Breast epithelium (tissue), 4 donors: ENCODE measurements at regions not wholly inside any gene's neighbourhood (a gene's known extent, or its start where the extent isn't known, plus 50 kb on each side); places are given as distances from the start of the nearest gene placed in this dataset.

ENCODE experiments used
- DNase-seq, 2 donors: peaks; one replicate each; pipeline ENCODE4 v3.0.0-alpha.2; 2019; ENCODE audit warnings: low spot score in 2 of 2
- H3K27ac ChIP-seq, 2 donors: fragments of 200-600 bp; sonication (generic) in 1 of 2; one replicate each; pipeline ENCODE4 v1.5.1; 2016 to 2019; ENCODE audit warnings: mild to moderate bottlenecking in 1 of 2
- H3K27me3 ChIP-seq, 2 donors: fragments of 200-600 bp; sonication (generic) in 1 of 2; one replicate each; pipeline versions ENCODE4 v1.5.1 to v1.6.0; 2017 to 2019; ENCODE audit warnings: control low read depth in 1 of 2, mild to moderate bottlenecking in 1 of 2
- H3K36me3 ChIP-seq: fragments of 200-600 bp; one replicate; pipeline ENCODE4 v1.5.1; 2019
- H3K4me1 ChIP-seq, 2 donors: fragments of 200-600 bp; sonication (generic); one replicate each; pipeline ENCODE4 v1.5.1; 2016 to 2019; ENCODE audit warnings: control low read depth in 1 of 2
- H3K4me3 ChIP-seq, 3 donors: fragments of 200-600 bp; sonication (generic); 1 replicate in 2 of 3; 2 replicates in 1 of 3; pipeline ENCODE4 v1.5.1; 2016 to 2019; ENCODE audit warnings: mild to moderate bottlenecking in 3 of 3, moderate library complexity in 2 of 3
- H3K9me3 ChIP-seq, 2 donors: fragments of 200-600 bp; sonication (generic) in 1 of 2; one replicate each; pipeline ENCODE4 v1.5.1; 2016 to 2019; ENCODE audit warnings: control low read depth in 1 of 2
- POLR2A ChIP-seq: fragments of 450-650 bp; IDR thresholded peaks from one replicate; pipeline ENCODE4 v1.6.1; 2016; ENCODE audit warnings: antibody characterized with exemption, mild to moderate bottlenecking, moderate library complexity
- POLR2AphosphoS5 ChIP-seq, 3 donors: sonication (generic); formaldehyde crosslinking; IDR thresholded peaks; one replicate each; pipeline ENCODE4 v1.6.1; 2017; ENCODE audit warnings: antibody characterized with exemption in 3 of 3
- intact Hi-C: fragments of 100-400 bp; cut with DNase I; formaldehyde crosslinking; loops from one replicate; pipeline ENCODE4 v1.15.1; 2023; ENCODE audit warnings: low total_unique reads
- TF ChIP-seq, protein P1 (sequence below), 3 donors: fragments of 450-650 bp; IDR thresholded peaks; one replicate each; pipeline ENCODE4 v1.5.1; 2016 to 2017; ENCODE audit warnings: antibody characterized with exemption in 3 of 3, mild to moderate bottlenecking in 3 of 3, moderate library complexity in 3 of 3

DNA sequence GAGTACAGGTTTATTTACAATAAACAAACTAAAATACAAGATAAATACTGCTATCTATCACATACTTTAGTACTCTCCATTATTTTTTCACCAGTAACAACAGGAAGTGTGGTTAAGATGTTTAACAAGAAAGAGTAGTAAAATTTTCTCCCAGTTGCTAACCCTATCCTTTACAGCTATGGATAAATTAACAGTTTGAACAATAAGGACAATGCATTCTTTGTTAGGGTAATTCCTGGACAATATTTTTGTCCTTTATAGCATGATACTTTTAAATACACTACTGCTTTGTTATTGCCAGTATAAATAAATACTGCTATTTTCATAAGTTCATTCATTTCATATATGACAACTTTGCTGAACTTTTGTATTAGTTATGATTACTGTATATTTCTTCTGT is 630.2 kb upstream of the ATXN8OS start:
- H3K27ac ChIP-seq, result no peak overlapping the region
- no peaks in the 10 kb centered on the region for H3K36me3 ChIP-seq
- no peak overlapping the region for H3K4me3 ChIP-seq
- DNase-seq, result no peak
- TF ChIP-seq, protein P1, sequence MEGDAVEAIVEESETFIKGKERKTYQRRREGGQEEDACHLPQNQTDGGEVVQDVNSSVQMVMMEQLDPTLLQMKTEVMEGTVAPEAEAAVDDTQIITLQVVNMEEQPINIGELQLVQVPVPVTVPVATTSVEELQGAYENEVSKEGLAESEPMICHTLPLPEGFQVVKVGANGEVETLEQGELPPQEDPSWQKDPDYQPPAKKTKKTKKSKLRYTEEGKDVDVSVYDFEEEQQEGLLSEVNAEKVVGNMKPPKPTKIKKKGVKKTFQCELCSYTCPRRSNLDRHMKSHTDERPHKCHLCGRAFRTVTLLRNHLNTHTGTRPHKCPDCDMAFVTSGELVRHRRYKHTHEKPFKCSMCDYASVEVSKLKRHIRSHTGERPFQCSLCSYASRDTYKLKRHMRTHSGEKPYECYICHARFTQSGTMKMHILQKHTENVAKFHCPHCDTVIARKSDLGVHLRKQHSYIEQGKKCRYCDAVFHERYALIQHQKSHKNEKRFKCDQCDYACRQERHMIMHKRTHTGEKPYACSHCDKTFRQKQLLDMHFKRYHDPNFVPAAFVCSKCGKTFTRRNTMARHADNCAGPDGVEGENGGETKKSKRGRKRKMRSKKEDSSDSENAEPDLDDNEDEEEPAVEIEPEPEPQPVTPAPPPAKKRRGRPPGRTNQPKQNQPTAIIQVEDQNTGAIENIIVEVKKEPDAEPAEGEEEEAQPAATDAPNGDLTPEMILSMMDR (IDR thresholded peaks at IDR 0.05), result no peak
- TF ChIP-seq POLR2AphosphoS5 (IDR thresholded peaks at IDR 0.05), result no peak
- TF ChIP-seq POLR2A, result no peak
- intact Hi-C loops, result no loop called here
- H3K9me3 ChIP-seq, result peaks cover 0 to 5% of the 10 kb centered on the region in 2 donors
- no peaks in the 10 kb centered on the region for H3K4me1 ChIP-seq
- no peaks in the 10 kb centered on the region for H3K27me3 ChIP-seq

GRCh38 chr13:69474011-69474685 is 633.5 kb upstream of the ATXN8OS start:
- TF ChIP-seq POLR2AphosphoS5 (IDR thresholded peaks at IDR 0.05), result no peak
- TF ChIP-seq POLR2A, result no peak
- TF ChIP-seq, protein P1 (IDR thresholded peaks at IDR 0.05), result no peak
- H3K27me3 ChIP-seq, result no peaks in the 10 kb centered on the region
- no peaks in the 10 kb centered on the region for H3K9me3 ChIP-seq
- no peaks in the 10 kb centered on the region for H3K36me3 ChIP-seq
- no peak overlapping the region for H3K4me3 ChIP-seq
- intact Hi-C loops, result no loop called here
- no peaks in the 10 kb centered on the region for H3K4me1 ChIP-seq
- no peak overlapping the region for H3K27ac ChIP-seq
- DNase-seq, result no peak

DNA sequence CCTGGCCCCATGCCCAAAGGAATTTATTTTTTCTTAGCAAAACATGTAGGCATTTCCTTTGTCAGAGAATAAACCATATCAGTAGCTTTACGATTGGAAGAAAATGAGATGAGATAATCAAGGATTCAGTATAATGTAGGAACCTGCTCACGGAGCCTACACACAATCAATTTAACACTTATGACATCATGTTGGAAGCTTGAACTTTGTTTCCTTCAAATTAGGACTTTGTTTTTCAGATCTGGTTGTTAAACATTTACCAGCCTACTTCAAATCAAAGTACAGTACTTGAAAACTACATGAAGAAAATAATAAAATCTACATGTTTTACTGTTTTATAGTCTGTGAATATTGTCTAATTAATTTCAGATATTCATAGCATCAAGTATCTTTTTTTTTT is 639.0 kb upstream of the ATXN8OS start:
- Histone ChIP-seq H3K27me3 (no peaks in the 10 kb centered on the region), H3K36me3 (no peaks in the 10 kb centered on the region), H3K4me3 (no peak overlapping the region), H3K27ac (no peak overlapping the region), H3K9me3 (no peaks in the 10 kb centered on the region), H3K4me1 (no peaks in the 10 kb centered on the region)
- intact Hi-C loops, result no loop called here
- TF ChIP-seq POLR2AphosphoS5 (IDR thresholded peaks at IDR 0.05) (no peak), POLR2A (no peak)
- TF ChIP-seq, protein P1 (IDR thresholded peaks at IDR 0.05), result no peak
- DNase-seq, result no peak

GRCh38 chr13:69461397-69461796 is 646.2 kb upstream of the ATXN8OS start:
- Histone ChIP-seq H3K27ac (no peak overlapping the region), H3K27me3 (no peaks in the 10 kb centered on the region), H3K9me3 (no peaks in the 10 kb centered on the region), H3K4me3 (no peak overlapping the region), H3K4me1 (no peaks in the 10 kb centered on the region), H3K36me3 (no peaks in the 10 kb centered on the region)
- DNase-seq, result no peak
- intact Hi-C loops, result no loop called here
- TF ChIP-seq, protein P1 (IDR thresholded peaks at IDR 0.05), result no peak
- TF ChIP-seq POLR2A, result no peak
- no peak for TF ChIP-seq POLR2AphosphoS5 (IDR thresholded peaks at IDR 0.05)

GRCh38 chr13:69459346-69459745 is 648.3 kb upstream of the ATXN8OS start:
- no peak for DNase-seq
- intact Hi-C loops, result no loop called here
- no peaks in the 10 kb centered on the region for H3K9me3 ChIP-seq
- H3K27ac ChIP-seq, result no peak overlapping the region
- TF ChIP-seq, protein P1 (IDR thresholded peaks at IDR 0.05), result no peak
- no peak for TF ChIP-seq POLR2AphosphoS5 (IDR thresholded peaks at IDR 0.05)
- no peak for TF ChIP-seq POLR2A
- no peaks in the 10 kb centered on the region for H3K27me3 ChIP-seq
- no peak overlapping the region for H3K4me3 ChIP-seq
- no peaks in the 10 kb centered on the region for H3K36me3 ChIP-seq
- H3K4me1 ChIP-seq, result no peaks in the 10 kb centered on the region
